Endothelial cell of umbilical vein (primary cell): ENCODE measurements at regions not wholly inside any gene's neighbourhood (a gene's known extent, or its start where the extent isn't known, plus 50 kb on each side); places are given as distances from the start of the nearest gene placed in this dataset.

Experiments used
- BruUV-seq: library from RNA; stranded (reverse); fragments of 400-500 nt; replicated peaks from 2 replicates; lab custom pipeline; 2021; lab: Mats Ljungman, UMichigan
- CTCF ChIA-PET: fragments of 300-600, 350-600 bp; sonication (Branson Sonifier 250); formaldehyde crosslinking; loops from one replicate; lab custom pipeline; 2021; ENCODE audit warnings: antibody characterized with exemption, inconsistent platforms; lab: Charles Lee
- POLR2A ChIA-PET: fragments of 300-600, 350-600 bp; sonication (Branson Sonifier 250); formaldehyde crosslinking; loops from one replicate; lab custom pipeline; 2021; ENCODE audit warnings: antibody characterized with exemption, inconsistent platforms; lab: Charles Lee
- DNase-seq: peaks from one replicate; pipeline ENCODE4 v3.0.0-alpha.2; 2011; ENCODE audit warnings: low read depth, low spot score
- FAIRE-seq: peaks from 2 replicates; lab custom pipeline; 2011; peaks lifted over from hg19 to GRCh38; lab: Jason Lieb, UNC
- H2AFZ ChIP-seq: 2 replicates; pipeline ENCODE4 v1.6.0; 2012; ENCODE audit warnings: low read depth, low read length, control low read depth, inconsistent platforms
- H3K27ac ChIP-seq: 2 replicates; pipeline ENCODE4 v1.5.1; 2011; ENCODE audit warnings: low read depth, mild to moderate bottlenecking, control low read depth, low read length, moderate library complexity; ENCODE audit not compliant: insufficient read depth
- H3K27me3 ChIP-seq, 2 experiments: 2 replicates each; pipeline versions ENCODE4 v1.6.0 to v1.6.1; 2011; ENCODE audit warnings: low read length in 2 of 2, mixed read lengths in 1 of 2; ENCODE audit not compliant: control insufficient read depth in 2 of 2, insufficient read depth in 2 of 2
- H3K36me3 ChIP-seq, 2 experiments: 2 replicates in 1 of 2; 3 replicates in 1 of 2; pipeline ENCODE4 v1.5.1; 2011; ENCODE audit warnings: low read length in 2 of 2, mild to moderate bottlenecking in 1 of 2, moderate library complexity in 1 of 2; ENCODE audit not compliant: control insufficient read depth in 2 of 2, insufficient read depth in 2 of 2; ENCODE audit errors: extremely low read depth in 1 of 2
- H3K4me1 ChIP-seq: 3 replicates; pipeline ENCODE4 v1.5.1; 2011; ENCODE audit warnings: mild to moderate bottlenecking, low read length; ENCODE audit not compliant: control insufficient read depth, insufficient read depth; ENCODE audit errors: extremely low read depth
- H3K4me2 ChIP-seq: 2 replicates; pipeline ENCODE4 v1.6.1; 2011; ENCODE audit warnings: low read length, control low read depth, mixed read lengths; ENCODE audit not compliant: insufficient read depth
- H3K4me3 ChIP-seq, 3 experiments: fragments of 200-600 bp in 1 of 3; sonication (generic), shearing (Covaris generic) in 1 of 3; replicated peaks in 1 of 3; 2 replicates each; pipeline ENCODE4 v1.5.1; 2011 to 2016; ENCODE audit warnings: control low read depth in 3 of 3, low read length in 3 of 3, mild to moderate bottlenecking in 2 of 3, inconsistent platforms in 1 of 3, low read depth in 1 of 3, moderate library complexity in 1 of 3; ENCODE audit not compliant: insufficient read depth in 1 of 3
- H3K79me2 ChIP-seq: 2 replicates; pipeline ENCODE4 v1.6.0; 2012; ENCODE audit warnings: low read length, inconsistent platforms; ENCODE audit not compliant: control insufficient read depth, insufficient read depth
- H3K9ac ChIP-seq: replicated peaks from 2 replicates; pipeline ENCODE3; 2011; ENCODE audit warnings: low read length, control low read depth; ENCODE audit not compliant: insufficient read depth; ENCODE audit errors: extremely low read depth
- H3K9me1 ChIP-seq: replicated peaks from 3 replicates; pipeline ENCODE4 v1.6.0; 2011; ENCODE audit warnings: mild to moderate bottlenecking, low read length; ENCODE audit not compliant: control insufficient read depth, insufficient read depth; ENCODE audit errors: extremely low read depth
- H3K9me3 ChIP-seq: replicated peaks from 2 replicates; pipeline ENCODE4 v1.5.1; 2012; ENCODE audit warnings: low read length, inconsistent platforms; ENCODE audit not compliant: control insufficient read depth, insufficient read depth
- H4K20me1 ChIP-seq: replicated peaks from 2 replicates; pipeline ENCODE3; 2011; ENCODE audit warnings: mild to moderate bottlenecking, low read length; ENCODE audit not compliant: control insufficient read depth, insufficient read depth; ENCODE audit errors: extremely low read depth
- CTCF ChIP-seq, 2 donors: IDR thresholded peaks; 1 replicate in 1 of 2; 2 replicates in 1 of 2; pipeline ENCODE4 v1.5.1; 2011; ENCODE audit warnings: low read length in 2 of 2, mild to moderate bottlenecking in 2 of 2, moderate library complexity in 2 of 2, control low read depth in 1 of 2, inconsistent platforms in 1 of 2, low read depth in 1 of 2; ENCODE audit not compliant: insufficient read depth in 1 of 2; ENCODE audit errors: extremely low read depth in 1 of 2
- EZH2 ChIP-seq: IDR thresholded peaks from 2 replicates; pipeline ENCODE4 v1.6.1; 2012; ENCODE audit warnings: borderline replicate concordance, low read depth, mild to moderate bottlenecking, moderate library complexity, low read length, inconsistent platforms; ENCODE audit not compliant: severe bottlenecking
- FOS ChIP-seq: IDR thresholded peaks from 2 replicates; pipeline ENCODE4 v1.6.1; 2011; ENCODE audit warnings: mild to moderate bottlenecking, low read length, moderate library complexity, borderline replicate concordance; ENCODE audit not compliant: insufficient read depth
- GATA2 ChIP-seq: IDR thresholded peaks from 2 replicates; pipeline ENCODE4 v1.7.0; 2011; ENCODE audit warnings: low read depth, mild to moderate bottlenecking, moderate library complexity, mixed read lengths, low read length; ENCODE audit not compliant: insufficient read length, insufficient read depth
- JUN ChIP-seq: IDR thresholded peaks from 2 replicates; pipeline ENCODE4 v1.6.1; 2011; ENCODE audit warnings: borderline replicate concordance, low read depth; ENCODE audit not compliant: insufficient read length, insufficient read depth
- MAX ChIP-seq: IDR thresholded peaks from 2 replicates; pipeline ENCODE4 v1.6.1; 2011; ENCODE audit not compliant: insufficient read depth, insufficient read length
- MYC ChIP-seq: IDR thresholded peaks from one replicate; pipeline ENCODE4 v1.6.1; 2011; ENCODE audit warnings: mild to moderate bottlenecking, low read depth, low read length
- POLR2A ChIP-seq: IDR thresholded peaks from 2 replicates; pipeline ENCODE4 v1.6.1; 2012; ENCODE audit warnings: low read depth, mild to moderate bottlenecking, control low read depth, low read length
- POLR2AphosphoS5 ChIP-seq: IDR thresholded peaks from 2 replicates; pipeline ENCODE4 v1.6.1; 2012; ENCODE audit warnings: low read depth, mild to moderate bottlenecking, control low read depth, low read length, moderate library complexity; ENCODE audit not compliant: insufficient read depth
- dilution Hi-C: fragments of 300-500 bp; cut with MboI; formaldehyde crosslinking; loops from one replicate; pipeline ENCODE4 v1.15.0; 2019; ENCODE audit warnings: low sequenced_read_pairs; ENCODE audit not compliant: extremely low pct_ligation_motif_present
- intact Hi-C: fragments of 100-400 bp; cut with micrococcal nuclease; formaldehyde crosslinking; loops from one replicate; pipeline ENCODE4 v1.10.0; 2022

- intact Hi-C loops, result no loop called here
- no peaks in the 10 kb centered on the region for H3K27me3 ChIP-seq
- H3K4me1 ChIP-seq, result no peaks in the 10 kb centered on the region
- H3K27ac ChIP-seq, result no peak overlapping the region
- H3K9me3 ChIP-seq, result peaks cover 2% of the 10 kb centered on the region
- dilution Hi-C loops, result no loop called here
- H2AFZ ChIP-seq, result no peak overlapping the region
- no peaks in the 10 kb centered on the region for H3K79me2 ChIP-seq
- H3K4me2 ChIP-seq, result no peak overlapping the region
- no TSS peak for BruUV-seq
- no peaks in the 10 kb centered on the region for H3K9me1 ChIP-seq
- FAIRE-seq, result no peak
- no peak for DNase-seq
- no peak overlapping the region for H3K9ac ChIP-seq
- no peaks in the 10 kb centered on the region for H4K20me1 ChIP-seq
- H3K36me3 ChIP-seq, result no peaks in the 10 kb centered on the region
- TF ChIP-seq POLR2A (no peak), JUN (no peak), MYC (no peak), POLR2AphosphoS5 (no peak), GATA2 (no peak), EZH2 (no peak), MAX (no peak), FOS (no peak), CTCF (IDR thresholded peaks at IDR 0.05; ENCODE audit: extremely low read depth in 1 of 2, insufficient read depth in 1 of 2, low read depth in 1 of 2, low read length in 2 of 2) (no peak)
- ChIA-PET CTCF (no interaction called here), POLR2A (no interaction called here)
- no peak overlapping the region for H3K4me3 ChIP-seq
Observed at GRCh38 chr7:153290066-153290465, 530.5 kb downstream of the ACTR3B start.
